ENCODE measurements at regions not wholly inside any gene's neighbourhood (a gene's known extent, or its start where the extent isn't known, plus 50 kb on each side); places are given as distances from the start of the nearest gene placed in this dataset.
"Not testable (repeated sequence)": the region's sequence is repeated elsewhere in the genome, so short reads cannot be mapped to it uniquely, and the experiment has no call there.

DNA sequence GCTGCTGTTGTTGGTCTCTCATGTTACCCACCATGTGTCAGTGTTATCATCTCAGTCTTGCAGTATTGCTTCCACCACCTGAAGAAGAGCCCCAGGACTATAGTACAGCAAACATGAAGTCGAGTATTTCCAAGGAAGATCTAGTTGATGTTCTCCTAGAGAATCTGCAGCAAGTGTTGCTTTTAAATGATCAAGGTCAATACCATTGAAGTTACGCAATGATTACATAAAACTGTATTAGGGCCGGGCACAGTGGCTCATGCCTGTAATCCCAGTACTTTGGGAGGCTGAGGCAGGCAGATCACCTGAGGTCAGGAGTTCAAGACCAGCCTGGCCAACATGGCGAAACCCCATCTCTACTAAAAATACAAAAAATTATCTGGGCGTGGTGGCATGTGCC lies 173.9 kb downstream of the TJP1 start:
- DNase-seq (ENCODE audit: low spot score), result not testable (repeated sequence)

- DNase-seq (ENCODE audit: low spot score), result no peak
Measured at GRCh38 chr15:29645841-29646240, 176.4 kb downstream of the TJP1 start.

DNA sequence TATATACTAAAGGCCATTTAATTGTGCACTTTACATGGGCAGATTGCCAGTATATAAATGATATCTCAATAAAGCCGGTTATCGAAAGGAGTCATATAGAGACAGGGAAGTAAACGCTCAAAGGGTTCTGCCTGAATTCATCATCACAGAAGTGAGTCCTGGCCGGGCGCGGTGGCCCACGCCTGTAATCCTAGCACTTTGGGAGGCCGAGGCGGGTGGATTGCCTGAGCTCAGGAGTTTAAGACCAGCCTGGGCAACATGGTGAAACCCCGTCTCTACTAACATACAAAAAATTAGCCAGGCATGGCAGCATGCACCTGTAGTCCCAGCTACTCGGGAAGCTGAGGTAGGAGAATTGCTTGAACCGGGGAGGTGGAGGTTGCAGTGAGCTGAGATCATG lies 177.9 kb downstream of the TJP1 start:
- DNase-seq (ENCODE audit: low spot score), result not testable (repeated sequence)

DNA sequence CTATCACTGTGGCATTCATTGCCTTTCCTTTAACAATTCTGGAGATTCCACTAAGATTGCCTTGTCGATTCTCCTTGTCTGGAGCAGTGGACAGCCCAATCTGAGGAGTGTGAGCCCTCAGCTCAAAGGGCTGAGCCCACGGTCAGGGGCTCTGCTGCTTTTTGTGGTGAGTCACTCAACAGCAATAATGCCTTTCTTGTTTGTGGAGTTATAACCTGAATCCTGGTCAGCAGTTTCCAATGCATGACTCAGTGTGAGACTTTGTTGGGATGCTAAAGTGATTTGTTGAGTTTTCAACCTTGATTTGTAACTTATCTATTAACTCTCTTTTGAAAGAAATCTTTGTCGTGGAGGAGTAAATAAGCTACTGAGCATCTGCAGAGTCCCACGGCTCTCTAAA lies 183.5 kb downstream of the TJP1 start:
- DNase-seq (ENCODE audit: low spot score), result peak; percentile 36

GRCh38 chr15:29638011-29638410 lies 184.3 kb downstream of the TJP1 start:
- DNase-seq (ENCODE audit: low spot score), result no peak

DNA sequence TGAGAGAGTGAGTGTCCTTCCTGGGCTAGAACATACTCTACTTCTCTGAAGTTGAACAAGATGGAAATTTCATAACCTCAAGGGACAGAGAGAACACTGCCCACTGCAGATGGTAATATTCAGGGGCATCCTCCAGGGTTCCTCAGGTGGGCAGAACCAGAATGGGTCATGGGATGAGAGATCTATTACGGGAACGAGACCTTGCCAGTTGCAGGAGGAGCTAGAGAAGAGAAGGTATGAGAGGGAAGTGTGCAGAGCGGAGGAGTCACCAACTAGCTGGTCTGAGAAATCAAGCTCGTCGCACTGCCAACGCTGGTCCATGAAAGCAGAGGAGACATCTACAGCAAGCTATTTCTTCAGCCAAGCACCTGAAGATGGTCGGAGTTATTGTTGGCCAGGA lies 184.7 kb downstream of the TJP1 start:
- DNase-seq (ENCODE audit: low spot score), result no peak

- DNase-seq (ENCODE audit: low spot score), result no peak
Measured at GRCh38 chr15:29636921-29637320, 185.3 kb downstream of the TJP1 start.

DNA sequence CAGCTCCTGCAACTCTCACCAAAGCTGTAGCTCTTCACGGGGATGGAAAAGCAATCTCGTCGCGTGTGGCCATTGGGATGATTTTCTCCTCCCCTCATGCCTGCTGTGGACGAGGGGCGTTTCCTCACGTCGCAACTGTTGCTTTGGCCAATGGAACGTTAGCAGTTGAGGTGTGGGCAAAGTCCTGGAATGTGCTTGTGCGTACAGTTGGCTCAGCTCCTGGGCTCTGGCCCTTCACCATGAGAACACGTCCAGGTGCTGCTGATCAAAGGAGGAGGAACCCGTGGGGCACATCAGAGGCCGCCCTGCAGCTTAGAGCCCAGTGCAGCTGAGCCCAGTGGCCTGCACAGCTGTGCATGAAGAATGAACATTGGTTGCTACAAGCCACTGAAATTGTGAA lies 186.1 kb downstream of the TJP1 start:
- no peak for DNase-seq (ENCODE audit: low spot score)

DNA sequence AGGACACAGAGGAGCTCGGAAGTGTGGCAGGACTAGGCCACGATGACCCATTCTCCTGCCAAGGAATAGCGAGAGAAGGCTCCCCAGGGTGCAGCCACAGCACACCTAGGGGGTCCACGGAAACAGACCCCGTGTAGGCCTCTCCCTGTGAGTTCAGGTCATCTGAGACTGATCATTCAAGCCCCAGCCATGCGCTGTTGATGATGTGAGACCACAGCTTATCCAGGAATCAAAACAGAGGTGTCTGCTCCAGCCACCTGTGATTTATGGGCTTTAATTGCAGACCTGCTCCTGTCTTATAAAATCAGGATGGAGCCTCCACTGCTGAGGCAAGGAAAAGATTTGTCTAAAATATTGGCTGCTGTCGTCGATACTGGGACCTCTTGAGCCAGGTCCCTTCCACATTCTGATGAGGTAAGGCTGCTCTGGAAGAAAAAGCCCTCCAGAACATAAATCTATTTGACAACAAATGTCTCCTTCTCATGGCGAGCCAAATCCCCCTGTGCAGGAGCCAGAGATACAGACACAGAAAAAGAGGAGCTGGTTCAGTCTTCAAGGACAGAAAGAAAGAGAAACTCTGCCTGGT lies 186.7 kb downstream of the TJP1 start:
- DNase-seq (ENCODE audit: low spot score), result no peak

GRCh38 chr15:29633971-29634370 lies 188.3 kb downstream of the TJP1 start:
- no peak for DNase-seq (ENCODE audit: low spot score)

DNA sequence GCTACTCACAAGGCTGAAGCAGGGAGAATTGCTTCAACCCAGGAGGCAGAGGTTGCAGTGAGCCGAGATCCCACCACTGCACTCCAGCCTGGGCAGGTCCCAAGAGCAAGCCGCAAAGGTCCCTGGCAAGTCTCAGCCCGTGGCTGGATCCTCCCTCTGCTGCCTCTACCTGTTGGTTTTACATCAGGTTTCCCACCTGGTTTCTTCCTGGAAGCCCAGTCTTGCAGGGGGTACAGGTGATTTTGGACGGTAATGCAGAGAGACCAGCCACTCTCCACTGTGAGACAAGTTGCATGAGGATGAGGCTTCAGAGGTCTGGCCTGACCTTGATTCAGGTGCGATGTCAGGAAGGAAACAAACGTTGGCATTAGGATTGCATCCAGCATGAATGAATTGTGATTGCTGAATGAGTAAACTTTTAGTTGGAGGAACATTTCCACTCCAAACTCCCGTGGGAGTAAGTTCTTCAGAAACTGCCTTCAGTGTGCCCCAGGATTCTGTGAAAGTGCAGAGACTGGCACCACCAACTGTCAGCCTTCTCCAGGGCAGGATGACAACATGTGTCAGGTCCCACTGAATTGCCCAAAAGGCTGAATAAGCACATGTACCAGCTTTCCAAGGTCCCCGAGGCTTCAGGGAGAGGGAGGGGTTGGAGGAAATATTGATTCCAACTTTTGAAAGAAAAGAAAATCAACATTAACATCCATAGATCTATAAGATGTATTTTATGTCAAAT lies 189.4 kb downstream of the TJP1 start:
- no peak for DNase-seq (ENCODE audit: low spot score)

GRCh38 chr15:29631076-29632070 lies 190.9 kb downstream of the TJP1 start:
- DNase-seq (ENCODE audit: low spot score), result no peak

DNA sequence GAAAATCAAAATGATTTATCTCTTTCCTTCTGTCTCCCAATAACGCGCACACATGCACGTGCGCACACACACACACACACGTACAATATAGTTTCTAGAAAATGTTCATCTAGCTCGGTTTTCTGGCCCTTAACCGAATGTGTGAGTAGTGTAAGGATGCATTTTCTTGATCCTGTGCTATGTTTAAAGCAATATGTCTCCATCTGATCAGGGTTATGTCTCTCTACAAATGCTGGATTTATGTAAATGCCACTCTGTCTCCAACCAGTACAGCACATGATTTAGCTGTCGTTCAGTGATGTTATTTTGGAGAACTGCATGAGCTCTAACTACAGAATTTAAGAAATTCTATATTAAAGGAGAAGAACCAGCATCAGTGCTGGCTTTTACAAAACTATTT lies 198.0 kb downstream of the TJP1 start:
- DNase-seq (ENCODE audit: low spot score), result no peak

GRCh38 chr15:29623116-29623639 lies 199.1 kb downstream of the TJP1 start:
- no peak for DNase-seq (ENCODE audit: low spot score)

DNA sequence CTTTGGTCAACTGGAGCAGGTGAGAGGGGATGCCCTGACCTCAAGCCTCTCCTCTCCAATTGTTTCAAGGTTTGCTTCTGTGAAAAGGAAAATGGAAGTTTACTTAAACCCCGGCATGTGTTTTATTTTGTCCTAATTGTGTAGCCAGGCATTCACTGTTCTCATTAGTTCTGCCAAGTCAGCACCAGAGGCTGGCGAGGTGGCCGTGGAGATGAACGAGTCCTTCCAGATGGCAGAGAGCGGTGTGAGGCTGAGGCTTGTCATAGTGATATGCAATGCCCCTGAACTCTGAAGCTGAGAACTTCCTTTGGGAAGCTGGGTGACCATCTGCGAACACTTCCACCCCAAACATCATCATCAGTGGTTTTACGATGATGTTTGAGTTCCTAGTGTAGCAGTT lies 199.6 kb downstream of the TJP1 start:
- DNase-seq (ENCODE audit: low spot score), result no peak

DNA sequence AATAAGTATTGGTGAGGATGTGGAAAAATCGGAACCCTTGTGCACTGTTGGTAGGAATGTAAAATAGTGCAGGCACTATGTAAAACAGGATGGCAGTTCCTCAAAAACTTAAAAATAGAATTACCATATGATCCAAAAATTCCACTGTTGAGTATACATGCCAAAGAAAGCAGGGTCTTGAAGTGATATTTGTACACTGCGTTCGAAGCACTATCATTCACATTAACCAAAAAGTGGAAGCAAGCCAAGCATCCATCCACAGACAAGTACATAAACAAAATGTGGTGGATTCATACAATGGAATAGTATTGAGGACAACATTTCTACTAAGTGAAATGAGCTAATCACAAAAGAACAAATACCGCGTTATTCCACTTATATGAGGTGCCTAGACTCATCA lies 200.7 kb downstream of the TJP1 start:
- no peak for DNase-seq (ENCODE audit: low spot score)

- peak; percentile 54 for DNase-seq (ENCODE audit: low spot score)
Measured at GRCh38 chr15:29618586-29618985, 203.7 kb downstream of the TJP1 start.

DNA sequence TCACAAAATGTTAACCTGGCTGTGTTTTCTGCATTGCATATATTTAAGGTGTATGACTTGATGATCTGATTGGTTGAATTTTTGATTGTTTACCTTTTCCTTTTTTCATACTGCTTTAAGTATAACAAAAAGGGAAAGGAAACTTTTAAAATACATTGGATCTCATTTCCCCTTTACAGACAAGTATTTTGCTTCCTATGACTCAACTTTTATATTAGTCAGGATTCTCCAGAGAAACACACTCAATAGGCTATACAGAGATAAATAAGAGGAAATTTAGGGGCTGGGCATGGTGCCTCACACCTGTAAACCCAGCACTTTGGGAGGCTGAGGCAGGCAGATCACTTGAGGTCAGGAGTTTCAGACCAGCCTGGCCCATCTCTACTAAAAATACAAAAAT lies 205.8 kb downstream of the TJP1 start:
- no peak for DNase-seq (ENCODE audit: low spot score)

DNA sequence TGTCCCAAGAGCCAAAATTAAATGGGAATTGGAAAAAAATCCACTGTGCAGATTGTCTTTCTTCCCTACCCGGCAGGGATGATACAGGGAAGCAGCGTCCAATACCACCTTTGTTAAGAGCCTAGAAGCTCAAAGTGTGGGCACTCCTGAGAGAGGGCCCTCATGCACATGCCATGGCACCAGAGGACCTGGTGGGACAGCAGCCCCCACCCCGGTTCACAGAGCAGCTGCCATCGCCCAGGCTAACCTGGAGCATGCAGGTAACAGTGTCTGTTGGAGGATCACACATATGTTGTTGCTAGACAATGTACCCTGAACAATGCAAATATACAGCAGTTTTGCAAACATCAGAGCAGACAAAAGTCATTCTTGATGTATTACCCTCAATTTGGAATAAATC lies 206.5 kb downstream of the TJP1 start:
- DNase-seq (ENCODE audit: low spot score), result no peak

DNA sequence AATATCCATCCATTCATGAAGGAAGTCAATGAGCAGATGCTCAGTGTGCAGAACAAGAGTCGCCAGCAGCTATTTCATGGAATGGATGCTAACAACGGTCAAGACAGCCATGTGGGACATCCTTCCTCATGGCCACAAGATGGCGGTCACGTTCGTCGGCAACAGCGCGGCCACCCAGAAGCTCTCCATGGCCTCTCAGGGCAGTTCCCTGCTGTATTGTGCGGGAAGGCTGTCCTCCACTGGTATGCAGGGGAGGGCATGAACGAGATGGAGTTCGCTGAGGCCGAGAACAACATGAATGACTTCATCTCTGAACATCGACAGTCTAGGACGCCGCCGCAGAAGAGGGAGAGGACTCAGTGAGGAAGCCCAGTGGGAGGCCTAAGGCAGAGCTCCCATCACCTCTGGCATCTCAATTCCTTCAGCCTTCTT lies 208.3 kb downstream of the TJP1 start:
- no peak for DNase-seq (ENCODE audit: low spot score)

GRCh38 chr15:29612701-29613100 lies 209.6 kb downstream of the TJP1 start:
- peak; percentile 57 for DNase-seq (ENCODE audit: low spot score)

GRCh38 chr15:29612096-29612495 lies 210.2 kb downstream of the TJP1 start:
- peak; percentile 77 for DNase-seq (ENCODE audit: low spot score)

Data from A172 (cell line).